ENCODE measurements at regions not wholly inside any gene's neighbourhood (a gene's known extent, or its start where the extent isn't known, plus 50 kb on each side); places are given as distances from the start of the nearest gene placed in this dataset.

GRCh38 chr19:31119951-31120690 lies 229.1 kb downstream of the TSHZ3 start:
- no peak for DNase-seq

GRCh38 chr19:31118986-31119385 lies 230.2 kb downstream of the TSHZ3 start:
- DNase-seq = no peak

GRCh38 chr19:31118287-31118955 lies 230.8 kb downstream of the TSHZ3 start:
- DNase-seq = no peak

- DNase-seq = no peak
These were observed 234.7 kb downstream of the TSHZ3 start for GRCh38 chr19:31114585-31114984.

- DNase-seq = no peak
These were observed 235.9 kb downstream of the TSHZ3 start for GRCh38 chr19:31113293-31113692.

- no peak for DNase-seq
These were observed 237.1 kb downstream of the TSHZ3 start for GRCh38 chr19:31112158-31112557.

GRCh38 chr19:31111741-31112140 lies 237.5 kb downstream of the TSHZ3 start:
- DNase-seq = no peak

- peak in 1 of 2 donors; percentile 7 for DNase-seq
These were observed 238.9 kb downstream of the TSHZ3 start for GRCh38 chr19:31110336-31110735.

- DNase-seq = no peak
These were observed 239.6 kb downstream of the TSHZ3 start for GRCh38 chr19:31109636-31110035.

GRCh38 chr19:31107096-31107495 lies 242.1 kb downstream of the TSHZ3 start:
- DNase-seq = no peak

GRCh38 chr19:31105761-31106160 lies 243.5 kb downstream of the TSHZ3 start:
- no peak for DNase-seq

GRCh38 chr19:31104451-31104850 lies 244.8 kb downstream of the TSHZ3 start:
- no peak for DNase-seq

GRCh38 chr19:31103228-31103627 lies 246.0 kb downstream of the TSHZ3 start:
- no peak for DNase-seq

GRCh38 chr19:31102674-31103073 lies 246.6 kb downstream of the TSHZ3 start:
- DNase-seq = no peak

- no peak for DNase-seq
These were observed 248.3 kb downstream of the TSHZ3 start for GRCh38 chr19:31100981-31101380.

GRCh38 chr19:31100206-31100590 lies 249.0 kb downstream of the TSHZ3 start:
- no peak for DNase-seq

GRCh38 chr19:31099515-31100205 lies 249.6 kb downstream of the TSHZ3 start:
- no peak for DNase-seq

- no peak for DNase-seq
These were observed 250.4 kb downstream of the TSHZ3 start for GRCh38 chr19:31098836-31099235.

- no peak for DNase-seq
These were observed 252.2 kb downstream of the TSHZ3 start for GRCh38 chr19:31096935-31097545.

GRCh38 chr19:31096062-31096830 lies 253.0 kb downstream of the TSHZ3 start:
- DNase-seq = no peak

- no peak for DNase-seq
These were observed 254.0 kb downstream of the TSHZ3 start for GRCh38 chr19:31095100-31095804.

GRCh38 chr19:31092274-31092673 lies 257.0 kb downstream of the TSHZ3 start:
- DNase-seq = no peak
